Uterus (tissue), 2 donors: ENCODE measurements at regions not wholly inside any gene's neighbourhood (a gene's known extent, or its start where the extent isn't known, plus 50 kb on each side); places are given as distances from the start of the nearest gene placed in this dataset.

Experiments
- POLR2A ChIP-seq, 2 donors: fragments of 450-650 bp; IDR thresholded peaks; one replicate each; pipeline ENCODE4 v1.6.1; 2016; ENCODE audit warnings: antibody characterized with exemption in 2 of 2, mild to moderate bottlenecking in 1 of 2, moderate library complexity in 1 of 2
- TF ChIP-seq, protein P1 (sequence below), 4 experiments: fragments of 200-600 bp in 2 of 4; fragments of 450-650 bp in 2 of 4; sonication (generic) in 2 of 4; IDR thresholded peaks; one replicate each; pipeline ENCODE4 v1.5.1; 2016 to 2019; ENCODE audit warnings: antibody characterized with exemption in 4 of 4, mild to moderate bottlenecking in 2 of 4, moderate library complexity in 1 of 4

DNA sequence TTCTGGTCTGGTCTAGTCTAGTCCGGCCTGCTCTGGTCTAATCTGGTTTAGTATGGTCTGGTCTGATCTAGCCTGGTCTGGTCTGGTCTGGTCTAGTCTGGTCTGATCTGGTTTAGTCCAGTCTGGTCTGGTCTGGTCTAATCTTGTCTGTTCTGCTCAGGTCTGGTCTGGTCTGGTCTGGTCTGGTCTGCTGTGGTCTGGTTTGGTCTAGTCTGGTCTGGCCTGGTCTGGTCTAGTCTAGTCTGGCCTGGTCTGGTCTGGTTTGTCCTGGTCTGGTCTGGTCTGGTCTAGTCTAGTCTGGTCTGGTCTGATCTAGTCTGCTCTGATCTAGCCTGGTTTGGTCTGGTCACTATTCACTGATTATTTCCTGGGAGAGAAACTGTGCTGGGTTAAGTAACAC, 84.1 kb upstream of the PRR23E start:
- TF ChIP-seq, protein P1, sequence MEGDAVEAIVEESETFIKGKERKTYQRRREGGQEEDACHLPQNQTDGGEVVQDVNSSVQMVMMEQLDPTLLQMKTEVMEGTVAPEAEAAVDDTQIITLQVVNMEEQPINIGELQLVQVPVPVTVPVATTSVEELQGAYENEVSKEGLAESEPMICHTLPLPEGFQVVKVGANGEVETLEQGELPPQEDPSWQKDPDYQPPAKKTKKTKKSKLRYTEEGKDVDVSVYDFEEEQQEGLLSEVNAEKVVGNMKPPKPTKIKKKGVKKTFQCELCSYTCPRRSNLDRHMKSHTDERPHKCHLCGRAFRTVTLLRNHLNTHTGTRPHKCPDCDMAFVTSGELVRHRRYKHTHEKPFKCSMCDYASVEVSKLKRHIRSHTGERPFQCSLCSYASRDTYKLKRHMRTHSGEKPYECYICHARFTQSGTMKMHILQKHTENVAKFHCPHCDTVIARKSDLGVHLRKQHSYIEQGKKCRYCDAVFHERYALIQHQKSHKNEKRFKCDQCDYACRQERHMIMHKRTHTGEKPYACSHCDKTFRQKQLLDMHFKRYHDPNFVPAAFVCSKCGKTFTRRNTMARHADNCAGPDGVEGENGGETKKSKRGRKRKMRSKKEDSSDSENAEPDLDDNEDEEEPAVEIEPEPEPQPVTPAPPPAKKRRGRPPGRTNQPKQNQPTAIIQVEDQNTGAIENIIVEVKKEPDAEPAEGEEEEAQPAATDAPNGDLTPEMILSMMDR (IDR thresholded peaks at IDR 0.05), result no peak
- TF ChIP-seq POLR2A (IDR thresholded peaks at IDR 0.05), result no peak
